Fibroblast of upper back skin (primary cell): ENCODE measurements at regions not wholly inside any gene's neighbourhood (a gene's known extent, or its start where the extent isn't known, plus 50 kb on each side); places are given as distances from the start of the nearest gene placed in this dataset.
"Not testable (repeated sequence)": the region's sequence is repeated elsewhere in the genome, so short reads cannot be mapped to it uniquely, and the experiment has no call there.

Experiments
- DNase-seq: peaks from one replicate; pipeline ENCODE4 v3.0.0-alpha.2; 2013

GRCh38 chr15:25250011-25250596 is 188.7 kb downstream of the UBE3A start:
- DNase-seq, result no peak

- DNase-seq, result no peak
Observed at GRCh38 chr15:25250906-25251622, 187.8 kb downstream of the UBE3A start.

GRCh38 chr15:25251700-25252390 is 187.0 kb downstream of the UBE3A start:
- no peak for DNase-seq

GRCh38 chr15:25253048-25253973 is 185.5 kb downstream of the UBE3A start:
- not testable (repeated sequence) for DNase-seq

- DNase-seq, result no peak
Observed at GRCh38 chr15:25268166-25268565, 170.7 kb downstream of the UBE3A start.
